HFF-Myc (cell line): ENCODE measurements at regions not wholly inside any gene's neighbourhood (a gene's known extent, or its start where the extent isn't known, plus 50 kb on each side); places are given as distances from the start of the nearest gene placed in this dataset.
"Not testable (repeated sequence)": the region's sequence is repeated elsewhere in the genome, so short reads cannot be mapped to it uniquely, and the experiment has no call there.

Experiments used
- DNase-seq: peaks from one replicate; pipeline ENCODE4 v3.0.0-alpha.2; 2011; ENCODE audit warnings: low read depth; ENCODE audit errors: extremely low read depth
- H3K4me3 ChIP-seq: replicated peaks from 2 replicates; pipeline ENCODE4 v1.5.1; 2011; ENCODE audit warnings: low read depth, mild to moderate bottlenecking, control low read depth, low read length
- TF ChIP-seq, protein P1 (sequence below): IDR thresholded peaks from 2 replicates; pipeline ENCODE4 v1.5.1; 2012; ENCODE audit warnings: mild to moderate bottlenecking, low read depth, low read length, control low read depth; ENCODE audit errors: missing control alignments

GRCh38 chr13:103497404-103497803, 431.2 kb upstream of the SLC10A2 start:
- DNase-seq, result no peak
- TF ChIP-seq, protein P1, sequence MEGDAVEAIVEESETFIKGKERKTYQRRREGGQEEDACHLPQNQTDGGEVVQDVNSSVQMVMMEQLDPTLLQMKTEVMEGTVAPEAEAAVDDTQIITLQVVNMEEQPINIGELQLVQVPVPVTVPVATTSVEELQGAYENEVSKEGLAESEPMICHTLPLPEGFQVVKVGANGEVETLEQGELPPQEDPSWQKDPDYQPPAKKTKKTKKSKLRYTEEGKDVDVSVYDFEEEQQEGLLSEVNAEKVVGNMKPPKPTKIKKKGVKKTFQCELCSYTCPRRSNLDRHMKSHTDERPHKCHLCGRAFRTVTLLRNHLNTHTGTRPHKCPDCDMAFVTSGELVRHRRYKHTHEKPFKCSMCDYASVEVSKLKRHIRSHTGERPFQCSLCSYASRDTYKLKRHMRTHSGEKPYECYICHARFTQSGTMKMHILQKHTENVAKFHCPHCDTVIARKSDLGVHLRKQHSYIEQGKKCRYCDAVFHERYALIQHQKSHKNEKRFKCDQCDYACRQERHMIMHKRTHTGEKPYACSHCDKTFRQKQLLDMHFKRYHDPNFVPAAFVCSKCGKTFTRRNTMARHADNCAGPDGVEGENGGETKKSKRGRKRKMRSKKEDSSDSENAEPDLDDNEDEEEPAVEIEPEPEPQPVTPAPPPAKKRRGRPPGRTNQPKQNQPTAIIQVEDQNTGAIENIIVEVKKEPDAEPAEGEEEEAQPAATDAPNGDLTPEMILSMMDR, result no peak
- no peak overlapping the region for H3K4me3 ChIP-seq

DNA sequence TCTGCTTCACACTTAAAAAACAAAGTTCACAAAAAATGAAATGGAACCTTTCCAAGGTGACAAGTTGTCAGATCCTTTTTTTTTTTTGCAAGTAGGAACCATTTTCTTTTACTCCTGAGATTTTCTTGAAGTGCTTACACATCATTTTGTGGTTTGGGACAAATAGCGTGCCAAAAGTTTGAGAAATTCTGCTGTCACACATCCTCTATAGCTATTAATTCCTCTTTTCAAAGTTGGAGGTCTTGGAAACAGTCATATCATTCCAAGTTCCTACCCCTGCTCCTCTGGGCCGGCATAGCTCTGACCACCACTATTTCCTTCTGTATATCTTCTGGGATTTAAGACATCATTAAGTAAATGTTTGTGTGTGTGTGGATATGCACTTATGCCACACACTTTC, 421.6 kb upstream of the SLC10A2 start:
- H3K4me3 ChIP-seq, result no peak overlapping the region
- TF ChIP-seq, protein P1, result no peak
- no peak for DNase-seq

DNA sequence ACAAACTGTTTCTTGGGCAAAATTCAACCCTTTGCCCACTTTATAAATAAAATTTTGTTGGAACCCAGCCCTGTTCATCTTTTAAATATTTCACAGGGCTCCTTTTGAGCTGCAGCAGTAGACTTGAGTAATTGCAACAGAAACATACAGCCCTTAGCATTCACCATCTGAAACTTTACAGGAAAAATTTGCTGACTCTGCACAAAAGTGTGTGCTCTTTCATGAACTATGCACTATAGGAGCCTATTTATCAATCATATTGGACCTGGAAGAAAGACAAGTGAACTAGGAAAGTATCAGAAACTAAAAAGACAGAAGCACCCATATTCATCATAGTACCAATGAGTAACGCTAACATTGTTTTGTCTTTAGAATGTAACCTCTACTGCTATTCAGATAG, 406.9 kb upstream of the SLC10A2 start:
- H3K4me3 ChIP-seq, result no peak overlapping the region
- TF ChIP-seq, protein P1, result no peak
- DNase-seq, result no peak

- TF ChIP-seq, protein P1, result no peak
- no peak for DNase-seq
- H3K4me3 ChIP-seq, result no peak overlapping the region
Observed at GRCh38 chr13:103471896-103472295, 405.7 kb upstream of the SLC10A2 start.

DNA sequence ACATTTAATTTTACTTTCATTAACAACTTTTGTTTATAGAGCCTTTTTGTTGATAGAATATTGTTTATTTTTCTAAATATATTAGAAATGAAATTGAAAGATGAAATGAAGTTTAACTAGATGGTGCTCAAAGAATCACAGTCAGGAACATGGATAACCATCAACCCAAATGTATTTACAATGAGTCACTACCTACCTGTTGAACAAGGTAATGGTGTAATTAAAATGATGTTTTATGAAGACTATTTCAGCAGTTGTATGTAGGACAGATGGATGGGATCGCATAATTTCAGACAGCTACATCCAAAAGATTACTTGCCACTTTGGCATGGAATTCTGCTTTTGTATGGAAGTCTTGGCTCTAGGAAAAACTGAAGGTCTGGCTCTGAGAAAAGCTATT, 403.6 kb upstream of the SLC10A2 start:
- TF ChIP-seq, protein P1, result no peak
- no peak for DNase-seq
- no peak overlapping the region for H3K4me3 ChIP-seq

DNA sequence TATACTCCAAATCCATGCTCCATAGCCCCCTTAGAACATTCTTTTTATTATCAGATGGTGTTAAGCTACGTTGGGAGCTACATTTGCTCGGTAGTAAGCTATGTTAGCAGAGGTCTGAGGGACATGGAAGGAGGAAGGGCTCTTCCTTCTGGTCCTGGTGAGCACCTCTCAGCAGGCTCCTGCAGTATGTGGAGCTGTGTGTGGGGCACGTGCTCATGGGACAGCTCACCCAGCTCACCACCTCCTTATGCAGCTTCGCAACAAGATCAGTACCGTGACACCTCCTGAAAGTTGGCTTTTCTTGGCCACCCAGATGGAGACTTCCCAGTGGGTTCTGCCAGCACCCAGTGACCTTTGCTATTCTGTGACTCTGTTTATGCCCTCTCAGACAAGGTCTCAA, 400.5 kb upstream of the SLC10A2 start:
- TF ChIP-seq, protein P1, result no peak
- H3K4me3 ChIP-seq, result no peak overlapping the region
- DNase-seq, result no peak

- not testable (repeated sequence) for DNase-seq
Observed at GRCh38 chr13:103460246-103460645, 394.0 kb upstream of the SLC10A2 start.

GRCh38 chr13:103457050-103457449, 390.8 kb upstream of the SLC10A2 start:
- DNase-seq, H3K4me3 ChIP-seq: not testable (repeated sequence)

More at GRCh38 chr13:103460246-103460645, 394.0 kb upstream of the SLC10A2 start:
- not testable (repeated sequence) for H3K4me3 ChIP-seq
